Endothelial cell of umbilical vein (primary cell): ENCODE measurements at regions not wholly inside any gene's neighbourhood (a gene's known extent, or its start where the extent isn't known, plus 50 kb on each side); places are given as distances from the start of the nearest gene placed in this dataset.

Source experiments
- BruUV-seq: library from RNA; stranded (reverse); fragments of 400-500 nt; replicated peaks from 2 replicates; lab custom pipeline; 2021; lab: Mats Ljungman, UMichigan
- CTCF ChIA-PET: fragments of 300-600, 350-600 bp; sonication (Branson Sonifier 250); formaldehyde crosslinking; loops from one replicate; lab custom pipeline; 2021; ENCODE audit warnings: antibody characterized with exemption, inconsistent platforms; lab: Charles Lee
- POLR2A ChIA-PET: fragments of 300-600, 350-600 bp; sonication (Branson Sonifier 250); formaldehyde crosslinking; loops from one replicate; lab custom pipeline; 2021; ENCODE audit warnings: antibody characterized with exemption, inconsistent platforms; lab: Charles Lee
- DNase-seq: peaks from one replicate; pipeline ENCODE4 v3.0.0-alpha.2; 2011; ENCODE audit warnings: low read depth, low spot score
- FAIRE-seq: peaks from 2 replicates; lab custom pipeline; 2011; peaks lifted over from hg19 to GRCh38; lab: Jason Lieb, UNC
- H2AFZ ChIP-seq: 2 replicates; pipeline ENCODE4 v1.6.0; 2012; ENCODE audit warnings: low read depth, low read length, control low read depth, inconsistent platforms
- H3K27ac ChIP-seq: 2 replicates; pipeline ENCODE4 v1.5.1; 2011; ENCODE audit warnings: low read depth, mild to moderate bottlenecking, control low read depth, low read length, moderate library complexity; ENCODE audit not compliant: insufficient read depth
- H3K27me3 ChIP-seq, 2 experiments: 2 replicates each; pipeline versions ENCODE4 v1.6.0 to v1.6.1; 2011; ENCODE audit warnings: low read length in 2 of 2, mixed read lengths in 1 of 2; ENCODE audit not compliant: control insufficient read depth in 2 of 2, insufficient read depth in 2 of 2
- H3K36me3 ChIP-seq, 2 experiments: 2 replicates in 1 of 2; 3 replicates in 1 of 2; pipeline ENCODE4 v1.5.1; 2011; ENCODE audit warnings: low read length in 2 of 2, mild to moderate bottlenecking in 1 of 2, moderate library complexity in 1 of 2; ENCODE audit not compliant: control insufficient read depth in 2 of 2, insufficient read depth in 2 of 2; ENCODE audit errors: extremely low read depth in 1 of 2
- H3K4me1 ChIP-seq: 3 replicates; pipeline ENCODE4 v1.5.1; 2011; ENCODE audit warnings: mild to moderate bottlenecking, low read length; ENCODE audit not compliant: control insufficient read depth, insufficient read depth; ENCODE audit errors: extremely low read depth
- H3K4me2 ChIP-seq: 2 replicates; pipeline ENCODE4 v1.6.1; 2011; ENCODE audit warnings: low read length, control low read depth, mixed read lengths; ENCODE audit not compliant: insufficient read depth
- H3K4me3 ChIP-seq, 3 experiments: fragments of 200-600 bp in 1 of 3; sonication (generic), shearing (Covaris generic) in 1 of 3; replicated peaks in 1 of 3; 2 replicates each; pipeline ENCODE4 v1.5.1; 2011 to 2016; ENCODE audit warnings: control low read depth in 3 of 3, low read length in 3 of 3, mild to moderate bottlenecking in 2 of 3, inconsistent platforms in 1 of 3, low read depth in 1 of 3, moderate library complexity in 1 of 3; ENCODE audit not compliant: insufficient read depth in 1 of 3
- H3K79me2 ChIP-seq: 2 replicates; pipeline ENCODE4 v1.6.0; 2012; ENCODE audit warnings: low read length, inconsistent platforms; ENCODE audit not compliant: control insufficient read depth, insufficient read depth
- H3K9ac ChIP-seq: replicated peaks from 2 replicates; pipeline ENCODE3; 2011; ENCODE audit warnings: low read length, control low read depth; ENCODE audit not compliant: insufficient read depth; ENCODE audit errors: extremely low read depth
- H3K9me1 ChIP-seq: replicated peaks from 3 replicates; pipeline ENCODE4 v1.6.0; 2011; ENCODE audit warnings: mild to moderate bottlenecking, low read length; ENCODE audit not compliant: control insufficient read depth, insufficient read depth; ENCODE audit errors: extremely low read depth
- H3K9me3 ChIP-seq: replicated peaks from 2 replicates; pipeline ENCODE4 v1.5.1; 2012; ENCODE audit warnings: low read length, inconsistent platforms; ENCODE audit not compliant: control insufficient read depth, insufficient read depth
- H4K20me1 ChIP-seq: replicated peaks from 2 replicates; pipeline ENCODE3; 2011; ENCODE audit warnings: mild to moderate bottlenecking, low read length; ENCODE audit not compliant: control insufficient read depth, insufficient read depth; ENCODE audit errors: extremely low read depth
- CTCF ChIP-seq, 2 donors: IDR thresholded peaks; 1 replicate in 1 of 2; 2 replicates in 1 of 2; pipeline ENCODE4 v1.5.1; 2011; ENCODE audit warnings: low read length in 2 of 2, mild to moderate bottlenecking in 2 of 2, moderate library complexity in 2 of 2, control low read depth in 1 of 2, inconsistent platforms in 1 of 2, low read depth in 1 of 2; ENCODE audit not compliant: insufficient read depth in 1 of 2; ENCODE audit errors: extremely low read depth in 1 of 2
- EZH2 ChIP-seq: IDR thresholded peaks from 2 replicates; pipeline ENCODE4 v1.6.1; 2012; ENCODE audit warnings: borderline replicate concordance, low read depth, mild to moderate bottlenecking, moderate library complexity, low read length, inconsistent platforms; ENCODE audit not compliant: severe bottlenecking
- FOS ChIP-seq: IDR thresholded peaks from 2 replicates; pipeline ENCODE4 v1.6.1; 2011; ENCODE audit warnings: mild to moderate bottlenecking, low read length, moderate library complexity, borderline replicate concordance; ENCODE audit not compliant: insufficient read depth
- GATA2 ChIP-seq: IDR thresholded peaks from 2 replicates; pipeline ENCODE4 v1.7.0; 2011; ENCODE audit warnings: low read depth, mild to moderate bottlenecking, moderate library complexity, mixed read lengths, low read length; ENCODE audit not compliant: insufficient read length, insufficient read depth
- JUN ChIP-seq: IDR thresholded peaks from 2 replicates; pipeline ENCODE4 v1.6.1; 2011; ENCODE audit warnings: borderline replicate concordance, low read depth; ENCODE audit not compliant: insufficient read length, insufficient read depth
- MAX ChIP-seq: IDR thresholded peaks from 2 replicates; pipeline ENCODE4 v1.6.1; 2011; ENCODE audit not compliant: insufficient read depth, insufficient read length
- MYC ChIP-seq: IDR thresholded peaks from one replicate; pipeline ENCODE4 v1.6.1; 2011; ENCODE audit warnings: mild to moderate bottlenecking, low read depth, low read length
- POLR2A ChIP-seq: IDR thresholded peaks from 2 replicates; pipeline ENCODE4 v1.6.1; 2012; ENCODE audit warnings: low read depth, mild to moderate bottlenecking, control low read depth, low read length
- POLR2AphosphoS5 ChIP-seq: IDR thresholded peaks from 2 replicates; pipeline ENCODE4 v1.6.1; 2012; ENCODE audit warnings: low read depth, mild to moderate bottlenecking, control low read depth, low read length, moderate library complexity; ENCODE audit not compliant: insufficient read depth
- dilution Hi-C: fragments of 300-500 bp; cut with MboI; formaldehyde crosslinking; loops from one replicate; pipeline ENCODE4 v1.15.0; 2019; ENCODE audit warnings: low sequenced_read_pairs; ENCODE audit not compliant: extremely low pct_ligation_motif_present
- intact Hi-C: fragments of 100-400 bp; cut with micrococcal nuclease; formaldehyde crosslinking; loops from one replicate; pipeline ENCODE4 v1.10.0; 2022

- intact Hi-C loops (no loop called here), dilution Hi-C loops (no loop called here)
- Histone ChIP-seq H3K9me1 (no peaks in the 10 kb centered on the region), H4K20me1 (no peaks in the 10 kb centered on the region), H3K79me2 (no peaks in the 10 kb centered on the region), H3K9me3 (no peaks in the 10 kb centered on the region), H3K4me3 (no peak overlapping the region), H2AFZ (no peak overlapping the region), H3K9ac (no peak overlapping the region), H3K4me2 (no peak overlapping the region), H3K27ac (no peak overlapping the region), H3K4me1 (peaks cover 16% of the 10 kb centered on the region), H3K27me3 (no peaks in the 10 kb centered on the region), H3K36me3 (no peaks in the 10 kb centered on the region)
- ChIA-PET CTCF (no interaction called here), POLR2A (no interaction called here)
- BruUV-seq = no TSS peak
- no peak for TF ChIP-seq FOS
- no peak for TF ChIP-seq MAX
- no peak for TF ChIP-seq POLR2A
- no peak for TF ChIP-seq CTCF (IDR thresholded peaks at IDR 0.05; ENCODE audit: extremely low read depth in 1 of 2, insufficient read depth in 1 of 2, low read depth in 1 of 2, low read length in 2 of 2)
- no peak for TF ChIP-seq POLR2AphosphoS5
- no peak for TF ChIP-seq EZH2
- TF ChIP-seq GATA2 = no peak
- no peak for TF ChIP-seq MYC
- no peak for TF ChIP-seq JUN
- FAIRE-seq = no peak
- DNase-seq = no peak
Measured at GRCh38 chr5:99022250-99022649, 93.4 kb upstream of the CHD1 start.
